ENCODE measurements at regions not wholly inside any gene's neighbourhood (a gene's known extent, or its start where the extent isn't known, plus 50 kb on each side); places are given as distances from the start of the nearest gene placed in this dataset.

- no peak for DNase-seq (ENCODE audit: low read depth, low spot score)
Observed at GRCh38 chr4:100084892-100085291, 105.4 kb downstream of the DDIT4L start.

DNA sequence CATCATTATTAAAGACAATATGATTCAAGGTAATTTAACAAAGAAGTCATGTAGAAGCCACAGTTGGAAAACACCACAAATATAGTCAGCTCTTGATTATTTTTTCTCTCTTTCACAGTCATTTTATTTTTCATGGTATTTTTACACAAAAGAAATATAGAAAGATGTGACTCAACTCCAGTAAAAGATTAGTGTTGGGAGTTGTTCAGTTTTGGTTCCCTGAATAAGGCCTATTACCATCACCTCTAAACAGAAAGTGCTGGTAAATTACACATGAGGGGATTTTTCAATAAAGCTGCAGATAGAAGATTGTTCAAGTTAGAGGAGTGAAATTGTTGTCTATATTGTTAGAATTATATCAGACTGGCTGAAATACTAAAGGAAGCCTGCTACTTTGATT is 107.0 kb downstream of the DDIT4L start:
- DNase-seq (ENCODE audit: low read depth, low spot score) = no peak

DNA sequence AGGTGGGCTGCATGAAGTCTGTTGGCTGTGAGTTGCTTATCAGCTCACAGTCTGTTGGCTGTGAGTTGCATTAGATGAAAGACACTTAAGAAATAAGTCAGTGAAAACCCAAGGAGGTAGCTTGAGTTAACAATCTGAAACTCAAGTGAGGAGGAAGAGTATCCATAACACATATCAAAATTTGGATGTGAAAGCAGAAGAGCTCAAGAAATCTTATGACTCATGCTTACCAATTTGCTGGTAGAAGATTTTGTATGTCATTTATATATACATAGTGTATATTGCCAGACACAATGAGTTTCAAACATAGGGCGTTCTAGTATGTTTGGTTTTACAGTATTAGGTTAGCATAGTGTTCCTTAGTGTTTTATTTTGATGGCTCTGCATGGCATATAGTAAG is 107.4 kb downstream of the DDIT4L start:
- DNase-seq (ENCODE audit: low read depth, low spot score) = no peak

DNA sequence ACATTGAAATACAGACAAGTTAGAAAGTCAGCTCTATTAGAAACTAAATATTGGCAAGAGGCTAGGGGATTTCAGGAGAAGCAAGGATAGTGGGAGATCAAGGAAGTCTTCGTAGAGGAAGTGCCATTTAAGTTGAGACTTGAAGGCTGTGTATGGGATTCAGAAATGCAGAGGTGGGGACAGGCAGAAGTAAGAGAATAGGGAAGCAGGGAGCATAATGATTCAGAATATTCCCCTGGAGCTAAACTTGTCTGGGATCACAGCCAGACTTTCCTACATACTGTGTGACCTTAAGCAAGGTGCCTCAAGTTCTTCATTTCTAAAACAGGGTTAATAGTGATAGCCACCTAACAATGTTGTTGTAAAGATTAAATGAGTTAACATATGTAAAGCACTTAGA is 108.8 kb downstream of the DDIT4L start:
- DNase-seq (ENCODE audit: low read depth, low spot score) = no peak

GRCh38 chr4:100079264-100079663 is 111.0 kb downstream of the DDIT4L start:
- no peak for DNase-seq (ENCODE audit: low read depth, low spot score)

- DNase-seq (ENCODE audit: low read depth, low spot score) = no peak
Observed at GRCh38 chr4:100076753-100077152, 113.5 kb downstream of the DDIT4L start.

DNA sequence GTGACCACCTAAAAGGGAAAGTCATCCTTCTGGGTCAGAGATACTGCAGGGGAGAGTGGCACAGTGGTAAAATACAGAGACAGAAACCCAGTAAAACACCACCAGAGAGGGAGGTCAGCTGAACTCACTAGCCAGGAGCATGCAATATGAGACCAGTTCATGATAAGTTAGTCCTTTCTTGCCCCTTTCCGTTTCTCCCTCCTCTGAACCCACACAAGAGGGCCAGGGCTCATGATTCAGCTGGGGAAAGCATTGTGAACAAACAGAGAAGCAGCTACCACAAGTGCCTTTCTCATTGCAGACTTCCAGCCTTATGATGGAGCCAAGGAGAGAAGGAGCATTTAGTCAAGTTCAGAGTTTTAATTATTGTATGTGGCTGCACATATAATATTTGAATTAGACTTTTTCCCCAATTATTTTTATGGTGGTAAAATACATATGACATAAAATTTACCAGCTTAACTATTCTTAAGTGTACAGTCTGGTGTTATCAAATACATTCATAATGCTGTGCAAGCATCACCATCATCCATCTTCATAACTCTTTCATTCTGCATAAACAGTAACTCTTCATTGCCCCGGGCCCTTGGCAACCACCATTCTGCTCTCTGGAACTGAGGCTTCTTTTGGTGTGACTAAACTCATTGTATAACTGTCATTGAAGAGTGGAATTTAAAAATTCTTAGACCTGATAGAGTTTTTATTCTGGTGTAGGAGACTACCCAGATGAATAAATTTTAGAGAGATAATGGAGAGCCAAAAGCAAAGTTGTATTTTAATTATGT is 114.6 kb downstream of the DDIT4L start:
- no peak for DNase-seq (ENCODE audit: low read depth, low spot score)

GRCh38 chr4:100075056-100075455 is 115.2 kb downstream of the DDIT4L start:
- no peak for DNase-seq (ENCODE audit: low read depth, low spot score)

GRCh38 chr4:100071506-100071905 is 118.8 kb downstream of the DDIT4L start:
- DNase-seq (ENCODE audit: low read depth, low spot score) = no peak

DNA sequence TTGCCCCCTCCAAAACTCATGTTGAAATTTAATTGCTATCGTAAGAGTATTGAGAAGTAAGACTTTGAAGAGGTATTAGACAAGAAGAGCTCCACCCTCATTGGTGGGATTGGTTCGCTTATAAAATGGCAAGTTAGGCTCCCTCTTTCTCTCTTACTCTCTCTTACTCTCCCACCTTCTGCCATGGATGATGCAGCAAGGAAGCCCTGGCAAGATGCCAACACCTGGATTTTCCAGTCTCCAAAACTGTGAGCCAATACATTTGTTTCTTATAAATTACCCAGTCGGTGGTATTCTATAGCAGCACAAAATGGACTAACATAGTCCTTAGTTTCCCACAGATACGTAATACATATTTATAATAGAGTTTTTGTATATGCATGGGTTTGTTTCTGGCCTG is 119.4 kb downstream of the DDIT4L start:
- no peak for DNase-seq (ENCODE audit: low read depth, low spot score)

- no peak for DNase-seq (ENCODE audit: low read depth, low spot score)
Observed at GRCh38 chr4:100069207-100069606, 119.1 kb upstream of the H2AZ1 start.

DNA sequence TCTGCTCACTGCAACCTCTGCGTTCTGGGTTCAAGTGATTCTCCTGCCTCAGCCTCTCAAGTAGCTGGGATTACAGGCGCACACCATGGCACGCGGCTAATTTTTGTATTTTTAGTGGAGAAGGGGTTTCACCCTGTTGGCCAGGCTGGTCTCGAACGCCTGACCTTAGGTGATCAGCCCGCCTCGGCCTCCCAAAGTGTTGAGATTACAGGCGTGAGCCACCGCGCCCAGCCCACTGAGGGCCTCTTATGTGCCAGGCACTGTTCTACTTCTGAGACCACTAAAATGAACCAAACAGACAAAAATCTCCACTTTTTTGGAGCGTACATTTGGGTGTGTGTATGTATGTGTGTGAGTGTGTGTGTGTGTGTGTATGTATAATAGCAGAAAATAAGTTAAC is 117.2 kb upstream of the H2AZ1 start:
- DNase-seq (ENCODE audit: low read depth, low spot score) = no peak

DNA sequence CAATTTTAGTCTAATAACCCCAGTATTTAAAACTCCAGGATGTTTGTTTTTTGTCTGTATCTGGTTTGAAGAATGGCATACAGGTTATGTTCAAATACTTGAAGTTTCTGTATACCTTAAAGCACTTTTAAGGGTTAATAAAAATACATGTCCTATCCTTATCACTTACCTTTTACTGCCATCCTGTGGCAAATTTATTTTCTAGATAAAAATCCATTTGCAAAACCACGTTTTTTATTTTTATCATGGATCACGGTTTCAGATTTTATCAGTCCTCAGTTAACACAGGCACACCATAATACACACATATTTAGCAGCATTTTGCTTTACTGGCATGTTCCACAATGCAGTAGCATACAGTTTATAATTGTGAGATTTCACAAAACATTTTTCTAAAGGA is 113.3 kb upstream of the H2AZ1 start:
- DNase-seq (ENCODE audit: low read depth, low spot score) = no peak

- no peak for DNase-seq (ENCODE audit: low read depth, low spot score)
Observed at GRCh38 chr4:100062921-100063320, 112.8 kb upstream of the H2AZ1 start.

- DNase-seq (ENCODE audit: low read depth, low spot score) = no peak
Observed at GRCh38 chr4:100061835-100062234, 111.8 kb upstream of the H2AZ1 start.

DNA sequence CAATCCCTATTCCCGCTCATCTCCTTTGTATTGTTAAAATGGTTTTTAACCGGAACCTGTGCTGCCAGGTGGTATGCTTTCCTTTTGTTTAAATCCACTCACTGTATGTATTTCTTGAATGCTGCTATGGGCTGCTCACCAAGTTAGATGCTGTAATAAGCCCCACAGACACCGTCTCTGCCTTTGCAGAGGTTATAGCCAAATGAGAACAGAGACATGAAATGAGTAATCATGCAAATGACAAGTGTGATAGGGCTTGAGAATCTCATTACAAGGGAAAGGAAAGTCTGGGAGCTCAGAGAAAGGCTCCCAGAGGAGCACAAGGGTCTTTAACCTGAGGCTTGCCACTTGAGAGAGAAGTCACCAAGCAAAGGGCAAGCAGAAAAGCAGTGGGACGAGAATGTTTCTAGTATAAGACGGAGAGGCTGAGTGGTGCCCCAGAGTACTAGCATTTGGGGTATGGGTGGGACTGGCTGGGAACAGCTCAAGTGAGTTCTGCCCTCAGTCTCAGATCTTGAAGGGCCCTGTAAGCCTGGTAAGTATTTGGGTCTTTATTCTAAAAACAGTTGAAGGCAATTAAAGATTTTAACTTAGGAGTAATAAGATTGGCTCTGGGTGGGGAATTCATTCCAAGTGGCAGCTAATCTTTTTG is 110.8 kb upstream of the H2AZ1 start:
- no peak for DNase-seq (ENCODE audit: low read depth, low spot score)

GRCh38 chr4:100059467-100059866 is 109.4 kb upstream of the H2AZ1 start:
- no peak for DNase-seq (ENCODE audit: low read depth, low spot score)

DNA sequence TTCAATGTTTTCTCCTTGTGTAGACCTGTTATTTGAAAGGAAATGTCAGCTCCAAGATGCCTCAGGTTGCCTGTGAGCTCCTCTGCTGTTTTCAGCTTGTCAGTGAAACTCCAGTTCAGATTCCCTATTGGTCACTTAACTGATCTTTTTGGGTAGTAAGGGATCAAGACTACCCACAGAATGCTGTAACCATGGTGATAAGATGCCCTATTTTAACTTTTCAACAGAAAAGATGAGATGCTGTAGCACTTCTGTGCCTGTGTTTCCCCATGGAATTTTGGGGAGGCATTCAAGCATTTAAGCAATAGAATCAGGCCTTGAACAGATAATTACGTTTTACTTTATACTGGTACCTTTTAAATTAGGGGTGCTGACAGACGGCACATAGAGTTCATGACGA is 106.6 kb upstream of the H2AZ1 start:
- DNase-seq (ENCODE audit: low read depth, low spot score) = no peak

DNA sequence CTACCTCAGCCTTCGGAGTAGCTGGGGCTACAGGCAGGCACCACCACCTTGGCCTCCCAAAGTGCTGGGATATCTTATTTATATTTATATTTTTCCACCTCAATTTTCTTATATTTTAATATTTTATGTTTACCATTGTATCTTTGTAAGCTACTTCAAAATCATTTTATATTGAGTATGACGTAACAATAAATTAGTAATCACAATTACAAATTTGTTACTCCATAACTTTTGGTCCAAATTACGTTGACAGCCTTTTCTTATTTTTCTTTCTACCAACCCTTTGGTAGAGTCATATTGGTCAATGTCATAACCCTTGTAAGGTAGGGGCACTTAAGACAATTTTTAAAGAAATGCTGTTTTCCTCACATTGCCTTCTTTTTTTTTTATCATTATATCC is 104.0 kb upstream of the H2AZ1 start:
- DNase-seq (ENCODE audit: low read depth, low spot score) = no peak

- DNase-seq (ENCODE audit: low read depth, low spot score) = no peak
Observed at GRCh38 chr4:100049872-100050271, 99.8 kb upstream of the H2AZ1 start.

- no peak for DNase-seq (ENCODE audit: low read depth, low spot score)
Observed at GRCh38 chr4:100042711-100043110, 92.6 kb upstream of the H2AZ1 start.

- DNase-seq (ENCODE audit: low read depth, low spot score) = no peak
Observed at GRCh38 chr4:100042235-100042634, 92.2 kb upstream of the H2AZ1 start.

GRCh38 chr4:100041646-100042045 is 91.6 kb upstream of the H2AZ1 start:
- DNase-seq (ENCODE audit: low read depth, low spot score) = no peak
